SK-N-SH treated with all-trans-retinoic acid at 6 μM for 48 hours (cell line): ENCODE measurements at regions not wholly inside any gene's neighbourhood (a gene's known extent, or its start where the extent isn't known, plus 50 kb on each side); places are given as distances from the start of the nearest gene placed in this dataset.

Experiments
- ESRRG ChIP-seq: fragments of 250-450 bp; sonication (Bioruptor Pico); IDR thresholded peaks from 2 replicates; pipeline ENCODE4 v1.6.1; 2021; ENCODE audit warnings: mild to moderate bottlenecking
- GLIS3 ChIP-seq: fragments of 250-450 bp; sonication (Bioruptor Pico); IDR thresholded peaks from 2 replicates; pipeline ENCODE4 v1.5.0; 2020; ENCODE audit warnings: mild to moderate bottlenecking, moderate library complexity
- PPARA ChIP-seq: fragments of 250-450 bp; sonication (Bioruptor Pico); IDR thresholded peaks from 2 replicates; pipeline ENCODE4 v1.5.0; 2020; ENCODE audit warnings: mild to moderate bottlenecking, borderline replicate concordance
- RARB ChIP-seq: fragments of 250-450 bp; sonication (Bioruptor Pico); IDR thresholded peaks from 2 replicates; pipeline ENCODE4 v1.8.0; 2021; ENCODE audit warnings: mild to moderate bottlenecking, moderate library complexity
- SNAI2 ChIP-seq: fragments of 250-450 bp; sonication (Bioruptor Pico); IDR thresholded peaks from 2 replicates; pipeline ENCODE4 v1.5.0; 2020; ENCODE audit warnings: mild to moderate bottlenecking, moderate library complexity
- ZFP3 ChIP-seq: fragments of 250-450 bp; sonication (Bioruptor Pico); IDR thresholded peaks from 2 replicates; pipeline ENCODE4 v1.5.0; 2020; ENCODE audit warnings: mild to moderate bottlenecking, moderate library complexity
- ZFP30 ChIP-seq: fragments of 450-650 bp; formaldehyde crosslinking; IDR thresholded peaks from 2 replicates; pipeline ENCODE4 v1.5.0; 2022; ENCODE audit warnings: mild to moderate bottlenecking, moderate library complexity
- ZNF565 ChIP-seq: fragments of 450-650 bp; formaldehyde crosslinking; conservative IDR thresholded peaks from 2 replicates; pipeline ENCODE4 v1.5.0; 2020; ENCODE audit warnings: low read depth, mild to moderate bottlenecking, moderate library complexity

- TF ChIP-seq RARB (CRISPR knock-in tag) (no peak), ZFP30 (no peak), PPARA (no peak), SNAI2 (CRISPR knock-in tag) (no peak), ZNF565 (CRISPR knock-in tag) (no peak), ZFP3 (CRISPR knock-in tag) (no peak), ESRRG (no peak), GLIS3 (CRISPR knock-in tag) (no peak)
Observed at GRCh38 chr18:76195601-76196000, 299.4 kb downstream of the ZNF516 start.
